HEK293T (cell line): ENCODE measurements at regions not wholly inside any gene's neighbourhood (a gene's known extent, or its start where the extent isn't known, plus 50 kb on each side); places are given as distances from the start of the nearest gene placed in this dataset.

Source experiments
- ARNT ChIP-seq: fragments of 450-650 bp; IDR thresholded peaks from 2 replicates; pipeline ENCODE4 v1.6.1; 2017; ENCODE audit warnings: mild to moderate bottlenecking
- CTBP1 ChIP-seq: fragments of 450-650 bp; IDR thresholded peaks from 2 replicates; pipeline ENCODE4 v1.6.1; 2016; ENCODE audit warnings: borderline replicate concordance
- FOXK2 ChIP-seq: fragments of 450-650 bp; IDR thresholded peaks from 2 replicates; pipeline ENCODE4 v1.6.1; 2016; ENCODE audit warnings: mild to moderate bottlenecking
- SP1 ChIP-seq: fragments of 450-650 bp; IDR thresholded peaks from 2 replicates; pipeline ENCODE4 v1.6.1; 2017
- TARDBP ChIP-seq: fragments of 450-650 bp; IDR thresholded peaks from 2 replicates; pipeline ENCODE4 v1.6.1; 2016

GRCh38 chr2:199147216-199147615 lies 310.5 kb downstream of the SATB2 start:
- TF ChIP-seq ARNT (no peak), TARDBP (no peak), CTBP1 (no peak), SP1 (no peak), FOXK2 (no peak)
